Stimulated activated CD4-positive, alpha-beta T cell treated with anti-CD3 and anti-CD28 coated beads, Interleukin-4, amount 100 ng/mL, for 1 hour (primary cell): ENCODE measurements at regions not wholly inside any gene's neighbourhood (a gene's known extent, or its start where the extent isn't known, plus 50 kb on each side); places are given as distances from the start of the nearest gene placed in this dataset.
"Not testable (repeated sequence)": the region's sequence is repeated elsewhere in the genome, so short reads cannot be mapped to it uniquely, and the experiment has no call there.

Experiments
- DNase-seq: peaks from one replicate; pipeline ENCODE4 v3.0.0-alpha.2; 2020

- DNase-seq = no peak
These were observed 356.8 kb downstream of the BRD1 start for GRCh38 chr22:49470741-49471503.

- no peak for DNase-seq
These were observed 357.6 kb downstream of the BRD1 start for GRCh38 chr22:49469896-49470740.

DNA sequence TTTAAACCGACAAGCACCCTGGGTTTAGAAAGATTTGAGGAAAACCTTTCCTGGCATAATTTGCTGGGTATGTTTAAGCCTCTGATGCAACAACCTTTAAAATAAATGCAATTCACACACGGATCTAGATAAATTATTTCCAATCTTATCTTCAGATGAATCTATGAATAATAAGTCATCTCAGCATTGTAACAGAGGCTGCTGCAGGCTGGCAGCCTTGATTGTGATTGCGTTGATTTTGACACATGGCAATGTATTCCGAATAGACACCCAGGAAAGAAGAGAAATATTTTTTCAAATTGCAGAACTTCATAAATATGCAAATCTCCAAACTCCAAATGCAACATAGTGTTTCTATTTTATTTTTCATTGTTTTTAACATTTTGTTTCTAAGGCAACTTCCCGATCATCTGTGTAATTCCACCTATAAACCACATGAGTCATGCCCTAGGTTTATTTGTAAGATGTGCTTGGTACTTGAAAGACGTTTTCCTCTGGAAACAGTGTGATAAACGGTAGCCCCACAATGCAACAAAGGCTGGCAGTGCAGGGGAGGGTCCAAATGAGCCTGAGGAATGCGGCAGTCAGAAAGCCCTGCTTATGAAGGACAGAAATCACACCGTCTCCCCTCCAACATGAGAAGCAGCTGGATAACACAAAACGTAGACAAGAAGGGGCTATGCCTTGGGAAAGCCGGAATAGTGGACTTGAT lies 359.0 kb downstream of the BRD1 start:
- DNase-seq = no peak

- no peak for DNase-seq
These were observed 360.6 kb downstream of the BRD1 start for GRCh38 chr22:49466878-49467595.

GRCh38 chr22:49464037-49464436 lies 363.6 kb downstream of the BRD1 start:
- no peak for DNase-seq

DNA sequence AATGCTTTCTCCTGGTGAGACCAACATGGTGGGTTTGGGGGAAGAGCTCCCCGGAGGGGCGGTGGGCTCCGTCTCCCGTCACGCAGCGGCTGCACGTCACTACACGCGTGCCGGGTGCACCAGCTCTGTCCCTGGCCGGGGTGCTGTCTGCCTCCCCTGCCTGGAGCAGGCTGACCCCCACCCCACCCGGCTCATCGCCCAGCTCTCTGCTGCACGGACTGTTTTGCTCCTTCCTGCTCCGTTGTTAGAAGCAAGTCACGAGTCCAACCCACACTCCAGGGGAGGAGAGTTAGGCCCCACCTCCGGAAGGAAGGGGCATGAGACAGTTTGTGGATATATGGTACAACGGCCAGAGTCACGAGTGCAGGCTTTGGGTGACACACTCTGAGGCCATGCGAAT lies 364.9 kb downstream of the BRD1 start:
- DNase-seq = no peak

DNA sequence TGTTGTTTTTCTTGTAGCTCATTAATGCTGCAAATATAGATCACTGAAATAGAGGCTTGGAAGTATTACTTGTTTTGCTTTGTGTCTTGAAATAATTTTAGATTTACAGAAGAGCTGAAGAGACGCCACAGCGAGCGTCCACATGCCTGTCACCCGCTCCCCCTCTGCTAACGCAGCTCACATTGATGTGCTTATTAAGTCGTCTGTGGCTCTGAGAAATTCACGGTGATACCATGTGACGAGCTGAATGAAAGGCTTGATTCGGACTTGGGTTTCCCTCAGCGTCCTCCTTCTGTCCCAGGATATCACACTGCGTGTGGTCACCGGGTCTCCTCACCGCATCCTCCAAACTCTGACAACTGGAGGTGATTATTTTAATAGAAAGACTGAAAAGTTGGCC lies 365.4 kb downstream of the BRD1 start:
- no peak for DNase-seq

DNA sequence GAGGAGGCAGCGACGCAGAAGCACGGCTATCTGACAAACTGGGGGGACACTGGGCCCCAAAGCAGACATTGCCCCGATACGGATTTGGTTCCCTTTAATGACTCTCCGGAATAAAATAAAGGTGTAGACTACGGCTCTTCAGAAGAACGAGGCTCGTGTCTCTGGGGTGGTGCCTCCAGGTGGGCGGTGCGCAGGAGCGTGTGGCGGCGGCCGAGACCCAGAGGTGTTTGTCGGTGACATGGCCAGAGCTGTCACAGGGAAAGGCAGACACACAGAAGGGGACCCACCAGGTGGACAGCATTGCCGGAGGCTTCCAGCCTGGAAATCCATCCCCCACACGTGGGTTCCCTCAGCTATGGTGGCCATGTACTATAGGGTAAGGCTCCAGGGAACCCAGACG lies 366.0 kb downstream of the BRD1 start:
- DNase-seq = no peak

- no peak for DNase-seq
These were observed 366.9 kb downstream of the BRD1 start for GRCh38 chr22:49460592-49461281.

DNA sequence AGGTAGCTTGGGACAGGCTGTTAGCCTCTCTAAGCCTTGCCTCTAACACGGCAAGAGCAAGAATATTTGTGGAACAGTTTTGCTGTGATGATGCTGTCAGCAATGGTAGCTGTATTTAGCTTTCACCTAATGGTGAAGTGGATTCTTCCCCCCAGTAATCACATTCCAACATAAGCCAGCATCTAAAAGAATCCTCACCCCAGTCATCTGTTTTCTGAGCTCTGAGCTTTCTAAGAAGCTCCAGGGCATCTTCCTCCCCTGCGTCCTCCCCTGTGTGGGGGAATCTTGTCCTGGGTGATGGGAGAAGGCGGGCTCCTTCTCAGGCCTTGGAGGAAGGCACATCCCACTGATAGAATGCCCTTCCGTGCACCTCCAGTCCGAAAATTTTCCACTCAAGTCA lies 367.6 kb downstream of the BRD1 start:
- no peak for DNase-seq

- DNase-seq = no peak
These were observed 369.0 kb downstream of the BRD1 start for GRCh38 chr22:49458708-49459099.

- DNase-seq = no peak
These were observed 369.5 kb downstream of the BRD1 start for GRCh38 chr22:49457946-49458707.

DNA sequence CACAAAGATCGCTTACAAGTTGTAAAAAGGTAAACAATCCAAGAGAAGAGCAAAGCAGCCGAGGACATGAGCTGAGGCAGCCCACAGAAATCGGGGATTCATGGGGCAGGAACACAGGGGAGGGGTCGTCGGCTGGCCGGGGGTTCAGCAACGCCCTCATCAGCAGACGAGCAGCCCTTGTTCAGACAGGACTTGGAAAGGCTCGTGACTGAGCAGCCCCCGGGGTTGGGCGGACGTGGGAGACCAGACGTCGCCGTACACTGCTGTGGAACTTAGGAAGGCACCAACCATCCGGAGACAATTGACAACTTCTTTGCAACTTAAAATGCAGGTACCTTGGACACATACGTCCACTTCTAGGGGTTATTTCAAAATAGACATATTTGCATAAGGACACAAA lies 370.5 kb downstream of the BRD1 start:
- DNase-seq = no peak

GRCh38 chr22:49455595-49455994 lies 372.1 kb downstream of the BRD1 start:
- no peak for DNase-seq

GRCh38 chr22:49454726-49455125 lies 372.9 kb downstream of the BRD1 start:
- DNase-seq = no peak

GRCh38 chr22:49453771-49454170 lies 373.9 kb downstream of the BRD1 start:
- DNase-seq = no peak

DNA sequence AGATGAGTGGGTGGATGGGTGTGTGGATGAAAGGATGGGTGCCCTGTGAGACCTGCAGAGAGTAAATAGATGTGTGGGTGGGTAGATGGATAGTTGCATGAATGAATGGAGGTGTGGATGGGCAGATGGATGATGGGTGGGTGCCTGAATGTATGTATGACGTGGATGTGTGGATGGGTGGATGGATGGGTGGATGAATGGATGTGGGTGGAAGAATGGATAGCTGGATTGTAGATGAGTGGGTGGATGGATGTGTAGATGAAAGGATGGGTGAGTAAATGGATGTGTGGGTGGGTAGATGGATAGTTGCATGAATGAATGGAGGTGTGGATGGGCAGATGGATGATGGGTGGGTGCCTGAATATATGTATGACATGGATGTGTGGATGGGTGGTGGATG lies 374.7 kb downstream of the BRD1 start:
- DNase-seq = not testable (repeated sequence)

DNA sequence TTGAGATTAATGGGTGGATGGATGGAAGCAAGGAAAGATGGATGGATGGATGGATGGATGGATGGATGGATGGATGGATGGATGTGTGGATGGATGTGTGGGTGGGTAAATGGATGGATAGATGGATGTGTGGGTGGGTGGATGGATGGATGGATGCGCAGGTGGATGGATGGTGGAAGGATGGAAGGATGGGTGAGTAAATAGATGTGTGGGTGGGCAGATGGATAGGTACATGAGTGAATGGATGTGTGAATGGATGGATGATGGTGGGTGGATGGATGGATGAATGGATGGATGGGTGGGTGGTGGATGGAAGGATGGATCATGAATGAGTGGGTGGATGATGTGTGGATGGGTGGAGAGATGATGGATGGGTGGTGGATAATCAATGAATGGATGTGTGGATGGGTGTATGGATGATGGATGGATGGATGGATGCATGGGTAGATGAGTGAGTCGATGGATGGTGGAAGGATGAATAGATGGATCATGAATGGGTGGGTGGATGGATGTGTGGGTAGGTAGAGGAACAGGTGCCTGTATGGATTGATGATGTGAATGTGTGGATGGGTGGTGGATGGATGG lies 375.2 kb downstream of the BRD1 start:
- no peak for DNase-seq

DNA sequence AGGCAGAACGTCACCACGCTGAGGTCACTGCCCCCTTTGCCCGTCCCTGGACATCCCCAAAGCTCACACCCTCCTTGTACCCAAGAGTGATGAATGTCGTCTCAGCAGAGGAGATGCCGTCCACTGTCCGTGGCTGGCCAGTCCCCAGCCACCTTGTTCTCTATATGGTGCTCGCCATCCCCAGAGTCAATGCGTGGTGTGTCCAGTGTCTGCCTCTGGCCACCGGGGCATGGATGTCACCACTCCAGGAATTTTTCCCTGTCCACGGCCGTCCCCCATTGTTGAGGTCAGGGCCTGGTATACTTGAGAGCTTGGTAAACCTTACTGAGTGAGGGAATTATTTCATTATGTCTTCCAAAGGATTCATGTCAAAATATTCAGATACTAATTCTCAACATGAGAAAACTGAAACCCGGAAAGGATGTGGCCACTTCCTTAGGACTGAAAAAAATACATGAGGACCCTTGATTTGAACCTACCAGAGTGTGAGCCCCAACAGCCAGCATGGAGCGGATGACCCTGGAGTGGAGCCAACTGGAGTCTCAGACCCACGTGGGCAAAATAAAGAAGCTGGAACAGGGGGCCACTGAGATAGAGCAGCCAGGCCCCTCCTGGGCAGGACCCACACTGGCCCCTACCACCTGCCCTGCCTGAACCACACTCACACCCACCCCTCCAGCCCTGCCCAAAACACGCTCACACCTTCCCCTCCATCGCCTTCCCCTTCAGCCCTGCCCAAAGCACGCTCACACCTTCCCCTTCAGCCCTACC lies 376.4 kb downstream of the BRD1 start:
- DNase-seq = no peak

GRCh38 chr22:49450498-49450897 lies 377.2 kb downstream of the BRD1 start:
- DNase-seq = no peak
